Suprapubic skin (tissue), 4 donors: ENCODE measurements at regions not wholly inside any gene's neighbourhood (a gene's known extent, or its start where the extent isn't known, plus 50 kb on each side); places are given as distances from the start of the nearest gene placed in this dataset.
"Not testable (repeated sequence)": the region's sequence is repeated elsewhere in the genome, so short reads cannot be mapped to it uniquely, and the experiment has no call there.

Experiments
- DNase-seq, 2 donors: peaks; one replicate each; pipeline ENCODE4 v3.0.0-alpha.2; 2019; ENCODE audit warnings: low spot score in 2 of 2
- H3K27ac ChIP-seq: fragments of 200-600 bp; sonication (generic); one replicate; pipeline ENCODE4 v1.5.1; 2019
- H3K27me3 ChIP-seq: fragments of 200-600 bp; sonication (generic); one replicate; pipeline ENCODE4 v1.5.1; 2019
- H3K36me3 ChIP-seq: fragments of 200-600 bp; sonication (generic); one replicate; pipeline ENCODE4 v1.5.1; 2019
- H3K4me1 ChIP-seq: fragments of 200-600 bp; sonication (generic); one replicate; pipeline ENCODE4 v1.5.1; 2019
- H3K4me3 ChIP-seq: fragments of 200-600 bp; sonication (generic); one replicate; pipeline ENCODE4 v1.5.1; 2019; ENCODE audit warnings: mild to moderate bottlenecking
- H3K9me3 ChIP-seq: fragments of 200-600 bp; sonication (generic); one replicate; pipeline ENCODE4 v1.5.1; 2019
- CTCF ChIP-seq, 2 donors: fragments of 200-600 bp in 1 of 2; fragments of 450-650 bp in 1 of 2; sonication (generic) in 1 of 2; IDR thresholded peaks; one replicate each; pipeline ENCODE4 v1.5.1; 2016 to 2019; ENCODE audit warnings: antibody characterized with exemption in 2 of 2, mild to moderate bottlenecking in 1 of 2, moderate library complexity in 1 of 2
- EP300 ChIP-seq: sonication (generic); formaldehyde crosslinking; IDR thresholded peaks from one replicate; pipeline ENCODE4 v1.6.1; 2017; ENCODE audit warnings: antibody characterized with exemption
- POLR2A ChIP-seq, 2 donors: fragments of 450-650 bp; IDR thresholded peaks; one replicate each; pipeline ENCODE4 v1.6.1; 2017; ENCODE audit warnings: antibody characterized with exemption in 2 of 2, mild to moderate bottlenecking in 2 of 2, moderate library complexity in 2 of 2
- POLR2AphosphoS5 ChIP-seq, 3 donors: sonication (generic); formaldehyde crosslinking; IDR thresholded peaks; one replicate each; pipeline ENCODE4 v1.6.1; 2017; ENCODE audit warnings: antibody characterized with exemption in 3 of 3
- WGBS: methylation state at CpG from one replicate; pipeline ENCODE4 v1.1.5; 2018; 5-methylcytosine and 5-hydroxymethylcytosine counted together

GRCh38 chr10:118827466-118828155, 72.8 kb upstream of the CACUL1 start:
- H3K27me3 ChIP-seq = no peaks in the 10 kb centered on the region
- H3K9me3 ChIP-seq = no peaks in the 10 kb centered on the region
- DNase-seq = no peak
- H3K4me3 ChIP-seq = no peak overlapping the region
- H3K27ac ChIP-seq = no peak overlapping the region
- no peaks in the 10 kb centered on the region for H3K36me3 ChIP-seq
- no peak for TF ChIP-seq EP300
- no peak for TF ChIP-seq POLR2AphosphoS5 (IDR thresholded peaks at IDR 0.05)
- TF ChIP-seq POLR2A (IDR thresholded peaks at IDR 0.05) = no peak
- no peak for TF ChIP-seq CTCF (IDR thresholded peaks at IDR 0.05)
- WGBS = 83% methylated on average over 6 of the region's 7 CpGs
- H3K4me1 ChIP-seq = peaks cover 10% of the 10 kb centered on the region

GRCh38 chr10:118832241-118832651, 77.5 kb upstream of the CACUL1 start:
- WGBS = 24% methylated on average over 7 of the region's 7 CpGs
- TF ChIP-seq EP300 (no peak), POLR2AphosphoS5 (IDR thresholded peaks at IDR 0.05) (no peak), CTCF (IDR thresholded peaks at IDR 0.05) (no peak)
- DNase-seq = no peak
- Histone ChIP-seq H3K27me3 (no peaks in the 10 kb centered on the region), H3K4me3 (no peak overlapping the region), H3K36me3 (no peaks in the 10 kb centered on the region), H3K9me3 (no peaks in the 10 kb centered on the region), H3K27ac (no peak overlapping the region), H3K4me1 (peaks cover 24% of the 10 kb centered on the region)

- 81% methylated on average over 5 of the region's 5 CpGs for WGBS
- peaks cover 24% of the 10 kb centered on the region for H3K4me1 ChIP-seq
- not testable (repeated sequence) for H3K36me3 ChIP-seq, H3K4me3 ChIP-seq, H3K27me3 ChIP-seq, H3K27ac ChIP-seq, DNase-seq, H3K9me3 ChIP-seq
These were observed 79.6 kb upstream of the CACUL1 start for GRCh38 chr10:118834370-118834769.

GRCh38 chr10:118835682-118836326, 81.0 kb upstream of the CACUL1 start:
- Histone ChIP-seq H3K4me1 (peaks cover 30% of the 10 kb centered on the region), H3K27ac (no peak overlapping the region), H3K4me3 (no peak overlapping the region), H3K27me3 (no peaks in the 10 kb centered on the region), H3K9me3 (no peaks in the 10 kb centered on the region), H3K36me3 (no peaks in the 10 kb centered on the region)
- DNase-seq = no peak
- WGBS = 61% methylated on average over 3 of the region's 3 CpGs
- TF ChIP-seq EP300 (no peak), POLR2A (IDR thresholded peaks at IDR 0.05) (no peak), POLR2AphosphoS5 (IDR thresholded peaks at IDR 0.05) (no peak), CTCF (IDR thresholded peaks at IDR 0.05) (no peak)

- 90% methylated on average over 4 of the region's 4 CpGs for WGBS
- no peak overlapping the region for H3K27ac ChIP-seq
- H3K36me3 ChIP-seq = no peaks in the 10 kb centered on the region
- no peaks in the 10 kb centered on the region for H3K27me3 ChIP-seq
- no peak overlapping the region for H3K4me3 ChIP-seq
- no peaks in the 10 kb centered on the region for H3K9me3 ChIP-seq
- DNase-seq = no peak
- peaks cover 19% of the 10 kb centered on the region for H3K4me1 ChIP-seq
- no peak for TF ChIP-seq CTCF (IDR thresholded peaks at IDR 0.05)
- TF ChIP-seq EP300 = no peak
- TF ChIP-seq POLR2A (IDR thresholded peaks at IDR 0.05) = no peak
- TF ChIP-seq POLR2AphosphoS5 (IDR thresholded peaks at IDR 0.05) = no peak
These were observed 83.6 kb upstream of the CACUL1 start for GRCh38 chr10:118838364-118838763.
